Liver (tissue), 8 donors: ENCODE measurements at regions not wholly inside any gene's neighbourhood (a gene's known extent, or its start where the extent isn't known, plus 50 kb on each side); places are given as distances from the start of the nearest gene placed in this dataset.

ENCODE experiments used
- DNase-seq: peaks from one replicate; pipeline ENCODE4 v3.0.0-alpha.2; 2017; ENCODE audit warnings: low spot score
- H3K27ac ChIP-seq, 2 donors: one replicate each; pipeline ENCODE4 v1.7.0; 2013; ENCODE audit warnings: inconsistent platforms in 2 of 2, low read length in 2 of 2, control low read depth in 1 of 2, low read depth in 1 of 2, mild to moderate bottlenecking in 1 of 2
- H3K27me3 ChIP-seq, 4 donors: one replicate each; pipeline versions ENCODE4 v1.6.1 to v1.7.0; 2013; ENCODE audit warnings: low read length in 3 of 4, inconsistent platforms in 1 of 4, mild to moderate bottlenecking in 1 of 4, moderate library complexity in 1 of 4; ENCODE audit not compliant: control insufficient read depth in 4 of 4, insufficient read depth in 4 of 4
- H3K36me3 ChIP-seq, 4 donors: one replicate each; pipeline versions ENCODE4 v1.6.1 to v1.7.0; 2013; ENCODE audit warnings: low read length in 3 of 4, mild to moderate bottlenecking in 3 of 4, low read depth in 1 of 4, moderate library complexity in 1 of 4; ENCODE audit not compliant: control insufficient read depth in 4 of 4, insufficient read depth in 3 of 4
- H3K4me1 ChIP-seq, 4 donors: one replicate each; pipeline versions ENCODE4 v1.6.1 to v1.7.0; 2013; ENCODE audit warnings: low read length in 3 of 4, mild to moderate bottlenecking in 3 of 4, moderate library complexity in 1 of 4; ENCODE audit not compliant: control insufficient read depth in 4 of 4, insufficient read depth in 4 of 4
- H3K4me3 ChIP-seq, 3 donors: one replicate each; pipeline versions ENCODE4 v1.6.1 to v1.7.0; 2013; ENCODE audit warnings: low read length in 3 of 3, control low read depth in 1 of 3, low read depth in 1 of 3, mild to moderate bottlenecking in 1 of 3
- H3K9ac ChIP-seq, 2 donors: one replicate each; pipeline ENCODE4 v1.7.0; 2013; ENCODE audit warnings: low read length in 2 of 2, mild to moderate bottlenecking in 2 of 2, moderate library complexity in 2 of 2, control low read depth in 1 of 2, low read depth in 1 of 2
- H3K9me3 ChIP-seq, 4 donors: one replicate each; pipeline versions ENCODE4 v1.6.1 to v1.7.0; 2013; ENCODE audit warnings: low read length in 3 of 4; ENCODE audit not compliant: control insufficient read depth in 4 of 4
- EGR1 ChIP-seq, 2 donors: IDR thresholded peaks; 2 replicates each; pipeline ENCODE4 v1.6.1; 2016 to 2018; ENCODE audit warnings: antibody characterized with exemption in 2 of 2, low read depth in 2 of 2
- FOXA1 ChIP-seq: IDR thresholded peaks from 2 replicates; pipeline ENCODE4 v1.6.1; 2016; ENCODE audit warnings: antibody characterized with exemption
- FOXA2 ChIP-seq: IDR thresholded peaks from 2 replicates; pipeline ENCODE4 v1.6.1; 2016; ENCODE audit warnings: antibody characterized with exemption
- HNF4A ChIP-seq, 2 donors: conservative IDR thresholded peaks; 2 replicates each; pipeline ENCODE4 v1.6.1; 2016; ENCODE audit warnings: antibody characterized with exemption in 2 of 2, mild to moderate bottlenecking in 2 of 2
- HNF4G ChIP-seq: IDR thresholded peaks from 2 replicates; pipeline ENCODE4 v1.6.1; 2016; ENCODE audit warnings: antibody characterized with exemption
- NR2F2 ChIP-seq: IDR thresholded peaks from 2 replicates; pipeline ENCODE4 v1.6.1; 2016; ENCODE audit warnings: antibody characterized with exemption
- RAD21 ChIP-seq, 2 donors: IDR thresholded peaks; 2 replicates each; pipeline ENCODE4 v1.6.1; 2016; ENCODE audit warnings: antibody characterized with exemption in 2 of 2, mild to moderate bottlenecking in 2 of 2
- RXRA ChIP-seq, 2 donors: IDR thresholded peaks; 2 replicates each; pipeline ENCODE4 v1.6.1; 2017 to 2018; ENCODE audit warnings: antibody characterized with exemption in 2 of 2, mild to moderate bottlenecking in 1 of 2
- SP1 ChIP-seq: IDR thresholded peaks from 2 replicates; pipeline ENCODE4 v1.6.1; 2018; ENCODE audit warnings: antibody characterized with exemption, mild to moderate bottlenecking
- TAF1 ChIP-seq: conservative IDR thresholded peaks from 2 replicates; pipeline ENCODE4 v1.6.1; 2016; ENCODE audit warnings: antibody characterized with exemption, mild to moderate bottlenecking
- WGBS: extraction: QIAGEN DNeasy Blood & Tissue Kit; methylation state at CpG from one replicate; pipeline ENCODE4 v1.1.7; 2013; 5-methylcytosine and 5-hydroxymethylcytosine counted together
- TF ChIP-seq, protein P1 (sequence below): IDR thresholded peaks from 2 replicates; pipeline ENCODE4 v1.6.1; 2016; ENCODE audit warnings: antibody characterized with exemption, mild to moderate bottlenecking
- TF ChIP-seq, protein P2 (sequence below): fragments of 150-350 bp; IDR thresholded peaks from 2 replicates; pipeline ENCODE4 v1.5.1; 2017; ENCODE audit warnings: improper control_type of control experiment, low read depth, low read length; ENCODE audit not compliant: missing input control
- TF ChIP-seq, protein P3 (sequence below): IDR thresholded peaks from 2 replicates; pipeline ENCODE4 v1.6.1; 2016; ENCODE audit warnings: antibody characterized with exemption
- TF ChIP-seq, protein P4 (sequence below): IDR thresholded peaks from 2 replicates; pipeline ENCODE4 v1.6.1; 2016; ENCODE audit warnings: antibody characterized with exemption
- donor health status: healthy.
- donor health status: healthy.
- donor health status: healthy.
- donor health status: healthy.
- donor health status: healthy.

DNA sequence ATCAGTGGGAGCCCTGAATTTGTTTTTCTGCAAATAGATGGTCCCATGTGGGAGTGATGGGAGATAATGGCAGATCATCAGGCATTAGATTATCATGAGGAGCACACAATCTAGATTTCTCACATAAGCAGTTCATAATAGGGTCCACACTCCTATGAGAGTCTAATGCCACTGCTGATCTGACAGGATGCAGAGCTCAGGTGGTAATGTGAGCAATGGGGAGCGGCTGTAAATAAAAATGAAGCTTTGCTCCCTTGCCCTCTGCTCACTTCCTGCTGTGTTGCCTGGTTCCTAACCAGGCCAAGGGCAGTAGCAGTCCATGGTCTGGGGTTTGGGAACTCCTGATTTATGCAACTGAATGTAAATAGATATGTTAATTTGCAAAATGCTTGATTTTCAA is 538.6 kb downstream of the TRAM1L1 start:
- TF ChIP-seq SP1 (no peak), TAF1 (no peak)
- TF ChIP-seq, protein P1, sequence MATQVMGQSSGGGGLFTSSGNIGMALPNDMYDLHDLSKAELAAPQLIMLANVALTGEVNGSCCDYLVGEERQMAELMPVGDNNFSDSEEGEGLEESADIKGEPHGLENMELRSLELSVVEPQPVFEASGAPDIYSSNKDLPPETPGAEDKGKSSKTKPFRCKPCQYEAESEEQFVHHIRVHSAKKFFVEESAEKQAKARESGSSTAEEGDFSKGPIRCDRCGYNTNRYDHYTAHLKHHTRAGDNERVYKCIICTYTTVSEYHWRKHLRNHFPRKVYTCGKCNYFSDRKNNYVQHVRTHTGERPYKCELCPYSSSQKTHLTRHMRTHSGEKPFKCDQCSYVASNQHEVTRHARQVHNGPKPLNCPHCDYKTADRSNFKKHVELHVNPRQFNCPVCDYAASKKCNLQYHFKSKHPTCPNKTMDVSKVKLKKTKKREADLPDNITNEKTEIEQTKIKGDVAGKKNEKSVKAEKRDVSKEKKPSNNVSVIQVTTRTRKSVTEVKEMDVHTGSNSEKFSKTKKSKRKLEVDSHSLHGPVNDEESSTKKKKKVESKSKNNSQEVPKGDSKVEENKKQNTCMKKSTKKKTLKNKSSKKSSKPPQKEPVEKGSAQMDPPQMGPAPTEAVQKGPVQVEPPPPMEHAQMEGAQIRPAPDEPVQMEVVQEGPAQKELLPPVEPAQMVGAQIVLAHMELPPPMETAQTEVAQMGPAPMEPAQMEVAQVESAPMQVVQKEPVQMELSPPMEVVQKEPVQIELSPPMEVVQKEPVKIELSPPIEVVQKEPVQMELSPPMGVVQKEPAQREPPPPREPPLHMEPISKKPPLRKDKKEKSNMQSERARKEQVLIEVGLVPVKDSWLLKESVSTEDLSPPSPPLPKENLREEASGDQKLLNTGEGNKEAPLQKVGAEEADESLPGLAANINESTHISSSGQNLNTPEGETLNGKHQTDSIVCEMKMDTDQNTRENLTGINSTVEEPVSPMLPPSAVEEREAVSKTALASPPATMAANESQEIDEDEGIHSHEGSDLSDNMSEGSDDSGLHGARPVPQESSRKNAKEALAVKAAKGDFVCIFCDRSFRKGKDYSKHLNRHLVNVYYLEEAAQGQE: no peak
- TF ChIP-seq, protein P2, sequence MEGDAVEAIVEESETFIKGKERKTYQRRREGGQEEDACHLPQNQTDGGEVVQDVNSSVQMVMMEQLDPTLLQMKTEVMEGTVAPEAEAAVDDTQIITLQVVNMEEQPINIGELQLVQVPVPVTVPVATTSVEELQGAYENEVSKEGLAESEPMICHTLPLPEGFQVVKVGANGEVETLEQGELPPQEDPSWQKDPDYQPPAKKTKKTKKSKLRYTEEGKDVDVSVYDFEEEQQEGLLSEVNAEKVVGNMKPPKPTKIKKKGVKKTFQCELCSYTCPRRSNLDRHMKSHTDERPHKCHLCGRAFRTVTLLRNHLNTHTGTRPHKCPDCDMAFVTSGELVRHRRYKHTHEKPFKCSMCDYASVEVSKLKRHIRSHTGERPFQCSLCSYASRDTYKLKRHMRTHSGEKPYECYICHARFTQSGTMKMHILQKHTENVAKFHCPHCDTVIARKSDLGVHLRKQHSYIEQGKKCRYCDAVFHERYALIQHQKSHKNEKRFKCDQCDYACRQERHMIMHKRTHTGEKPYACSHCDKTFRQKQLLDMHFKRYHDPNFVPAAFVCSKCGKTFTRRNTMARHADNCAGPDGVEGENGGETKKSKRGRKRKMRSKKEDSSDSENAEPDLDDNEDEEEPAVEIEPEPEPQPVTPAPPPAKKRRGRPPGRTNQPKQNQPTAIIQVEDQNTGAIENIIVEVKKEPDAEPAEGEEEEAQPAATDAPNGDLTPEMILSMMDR: no peak
- Histone ChIP-seq H3K9ac (no peak overlapping the region), H3K4me3 (no peak overlapping the region), H3K27me3 (no peaks in the 10 kb centered on the region), H3K36me3 (no peaks in the 10 kb centered on the region), H3K4me1 (no peaks in the 10 kb centered on the region), H3K9me3 (no peaks in the 10 kb centered on the region), H3K27ac (no peak overlapping the region)
- WGBS: 82% methylated on average over 1 of the region's 1 CpG
- no peak for DNase-seq

DNA sequence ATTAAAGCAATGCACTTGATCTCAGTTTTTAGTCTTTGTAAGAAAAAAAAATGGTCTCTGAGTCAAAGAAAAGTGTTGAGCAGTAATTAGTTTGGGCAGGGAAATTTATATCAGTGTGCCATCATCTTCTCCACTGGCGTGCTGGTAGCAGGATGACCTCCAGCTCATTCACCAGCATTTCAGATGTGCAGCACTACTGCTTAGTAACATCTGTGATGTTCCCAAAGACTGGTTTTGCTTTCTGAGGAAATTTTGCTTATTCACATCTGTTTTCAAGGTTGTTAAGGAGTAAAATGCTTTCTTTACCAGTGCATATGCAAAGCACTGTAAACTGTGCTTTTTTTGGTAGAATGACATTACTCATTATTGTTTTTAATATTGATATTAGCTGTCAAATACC is 540.4 kb downstream of the TRAM1L1 start:
- Histone ChIP-seq H3K27ac (no peak overlapping the region), H3K36me3 (no peaks in the 10 kb centered on the region), H3K27me3 (no peaks in the 10 kb centered on the region), H3K4me1 (no peaks in the 10 kb centered on the region), H3K9ac (no peak overlapping the region), H3K4me3 (no peak overlapping the region), H3K9me3 (no peaks in the 10 kb centered on the region)
- WGBS: 55% methylated on average over 1 of the region's 1 CpG
- DNase-seq: no peak
- TF ChIP-seq HNF4A (conservative IDR thresholded peaks at IDR 0.05) (no peak), RAD21 (IDR thresholded peaks at IDR 0.05) (no peak), NR2F2 (no peak)

DNA sequence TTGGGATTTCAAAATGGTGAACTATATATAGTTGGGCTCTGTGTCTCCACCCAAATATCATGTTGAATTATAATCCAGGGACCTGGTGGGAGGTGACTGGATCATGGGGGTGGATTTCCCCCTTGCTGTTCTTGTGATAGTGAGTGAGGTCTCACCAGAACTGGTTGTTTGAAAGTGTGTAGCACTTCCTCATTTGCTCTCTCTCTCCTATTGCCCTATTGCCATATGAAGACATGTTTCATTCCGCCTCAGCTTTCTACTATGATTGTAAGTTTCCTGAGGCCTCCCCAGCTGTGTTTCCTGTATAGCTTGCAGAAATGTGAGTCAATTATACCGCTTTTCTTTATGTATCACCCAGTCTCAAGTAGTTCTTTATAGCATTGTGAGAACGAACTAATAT is 545.6 kb downstream of the TRAM1L1 start:
- H3K27me3 ChIP-seq: no peaks in the 10 kb centered on the region
- no peak for DNase-seq
- H3K27ac ChIP-seq: no peak overlapping the region
- no peaks in the 10 kb centered on the region for H3K9me3 ChIP-seq
- no peak overlapping the region for H3K9ac ChIP-seq
- 81% methylated on average over 3 of the region's 3 CpGs for WGBS
- no peak overlapping the region for H3K4me3 ChIP-seq
- H3K4me1 ChIP-seq: no peaks in the 10 kb centered on the region
- no peaks in the 10 kb centered on the region for H3K36me3 ChIP-seq
- TF ChIP-seq FOXA2 (no peak), NR2F2 (no peak), RAD21 (IDR thresholded peaks at IDR 0.05) (no peak), HNF4A (conservative IDR thresholded peaks at IDR 0.05) (no peak), RXRA (IDR thresholded peaks at IDR 0.05) (no peak), TAF1 (no peak), HNF4G (no peak), FOXA1 (no peak), SP1 (no peak), EGR1 (IDR thresholded peaks at IDR 0.05; ENCODE audit: low read depth in 2 of 2) (no peak)
- TF ChIP-seq, protein P1: no peak
- TF ChIP-seq, protein P3, sequence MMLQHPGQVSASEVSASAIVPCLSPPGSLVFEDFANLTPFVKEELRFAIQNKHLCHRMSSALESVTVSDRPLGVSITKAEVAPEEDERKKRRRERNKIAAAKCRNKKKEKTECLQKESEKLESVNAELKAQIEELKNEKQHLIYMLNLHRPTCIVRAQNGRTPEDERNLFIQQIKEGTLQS: no peak
- TF ChIP-seq, protein P4, sequence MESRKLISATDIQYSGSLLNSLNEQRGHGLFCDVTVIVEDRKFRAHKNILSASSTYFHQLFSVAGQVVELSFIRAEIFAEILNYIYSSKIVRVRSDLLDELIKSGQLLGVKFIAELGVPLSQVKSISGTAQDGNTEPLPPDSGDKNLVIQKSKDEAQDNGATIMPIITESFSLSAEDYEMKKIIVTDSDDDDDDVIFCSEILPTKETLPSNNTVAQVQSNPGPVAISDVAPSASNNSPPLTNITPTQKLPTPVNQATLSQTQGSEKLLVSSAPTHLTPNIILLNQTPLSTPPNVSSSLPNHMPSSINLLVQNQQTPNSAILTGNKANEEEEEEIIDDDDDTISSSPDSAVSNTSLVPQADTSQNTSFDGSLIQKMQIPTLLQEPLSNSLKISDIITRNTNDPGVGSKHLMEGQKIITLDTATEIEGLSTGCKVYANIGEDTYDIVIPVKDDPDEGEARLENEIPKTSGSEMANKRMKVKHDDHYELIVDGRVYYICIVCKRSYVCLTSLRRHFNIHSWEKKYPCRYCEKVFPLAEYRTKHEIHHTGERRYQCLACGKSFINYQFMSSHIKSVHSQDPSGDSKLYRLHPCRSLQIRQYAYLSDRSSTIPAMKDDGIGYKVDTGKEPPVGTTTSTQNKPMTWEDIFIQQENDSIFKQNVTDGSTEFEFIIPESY: no peak
- TF ChIP-seq, protein P2: no peak
